GM10248 (cell line): ENCODE measurements at regions not wholly inside any gene's neighbourhood (a gene's known extent, or its start where the extent isn't known, plus 50 kb on each side); places are given as distances from the start of the nearest gene placed in this dataset.
"Not testable (repeated sequence)": the region's sequence is repeated elsewhere in the genome, so short reads cannot be mapped to it uniquely, and the experiment has no call there.

Experiments used
- CTCF ChIA-PET: fragments of 300-600 bp; sonication (Branson Sonifier 250); formaldehyde crosslinking; extraction: SDS; loops from one replicate; lab custom pipeline; 2021; ENCODE audit warnings: antibody characterized with exemption; lab: Yijun Ruan, JAX
- POLR2A ChIA-PET: fragments of 350-650 bp; sonication (Branson Sonifier 250); formaldehyde crosslinking; extraction: SDS; loops from one replicate; lab custom pipeline; 2020; ENCODE audit warnings: antibody characterized with exemption; lab: Yijun Ruan, JAX
- DNase-seq: peaks from one replicate; pipeline ENCODE4 v3.0.0; 2012; ENCODE audit errors: extremely low spot score
- TF ChIP-seq, protein P1 (sequence below): IDR thresholded peaks from 2 replicates; pipeline ENCODE4 v1.5.1; 2012; ENCODE audit warnings: mild to moderate bottlenecking, low read depth; ENCODE audit errors: extremely low read depth, missing control alignments, control extremely low read depth

- no peak for DNase-seq
- ChIA-PET POLR2A (no interaction called here), CTCF (interaction anchor here (1.1 kb wide), 1 partner anchor 18 kb away, joined by 3 read pairs; no protein-coding TSS in a partner anchor)
- TF ChIP-seq, protein P1, sequence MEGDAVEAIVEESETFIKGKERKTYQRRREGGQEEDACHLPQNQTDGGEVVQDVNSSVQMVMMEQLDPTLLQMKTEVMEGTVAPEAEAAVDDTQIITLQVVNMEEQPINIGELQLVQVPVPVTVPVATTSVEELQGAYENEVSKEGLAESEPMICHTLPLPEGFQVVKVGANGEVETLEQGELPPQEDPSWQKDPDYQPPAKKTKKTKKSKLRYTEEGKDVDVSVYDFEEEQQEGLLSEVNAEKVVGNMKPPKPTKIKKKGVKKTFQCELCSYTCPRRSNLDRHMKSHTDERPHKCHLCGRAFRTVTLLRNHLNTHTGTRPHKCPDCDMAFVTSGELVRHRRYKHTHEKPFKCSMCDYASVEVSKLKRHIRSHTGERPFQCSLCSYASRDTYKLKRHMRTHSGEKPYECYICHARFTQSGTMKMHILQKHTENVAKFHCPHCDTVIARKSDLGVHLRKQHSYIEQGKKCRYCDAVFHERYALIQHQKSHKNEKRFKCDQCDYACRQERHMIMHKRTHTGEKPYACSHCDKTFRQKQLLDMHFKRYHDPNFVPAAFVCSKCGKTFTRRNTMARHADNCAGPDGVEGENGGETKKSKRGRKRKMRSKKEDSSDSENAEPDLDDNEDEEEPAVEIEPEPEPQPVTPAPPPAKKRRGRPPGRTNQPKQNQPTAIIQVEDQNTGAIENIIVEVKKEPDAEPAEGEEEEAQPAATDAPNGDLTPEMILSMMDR: no peak
These were observed 85.4 kb downstream of the ADAMTS15 start for GRCh38 chr11:130533871-130534270.

- ChIA-PET CTCF (interaction anchor here (1.1 kb wide), 1 partner anchor 18 kb away, joined by 3 read pairs; no protein-coding TSS in a partner anchor), POLR2A (no interaction called here)
- no peak for DNase-seq
- TF ChIP-seq, protein P1: no peak
These were observed 86.1 kb downstream of the ADAMTS15 start for GRCh38 chr11:130534551-130534950.

GRCh38 chr11:130535520-130535919, 87.1 kb downstream of the ADAMTS15 start:
- ChIA-PET POLR2A (no interaction called here), CTCF (no interaction called here)
- TF ChIP-seq, protein P1: no peak
- DNase-seq: no peak

DNA sequence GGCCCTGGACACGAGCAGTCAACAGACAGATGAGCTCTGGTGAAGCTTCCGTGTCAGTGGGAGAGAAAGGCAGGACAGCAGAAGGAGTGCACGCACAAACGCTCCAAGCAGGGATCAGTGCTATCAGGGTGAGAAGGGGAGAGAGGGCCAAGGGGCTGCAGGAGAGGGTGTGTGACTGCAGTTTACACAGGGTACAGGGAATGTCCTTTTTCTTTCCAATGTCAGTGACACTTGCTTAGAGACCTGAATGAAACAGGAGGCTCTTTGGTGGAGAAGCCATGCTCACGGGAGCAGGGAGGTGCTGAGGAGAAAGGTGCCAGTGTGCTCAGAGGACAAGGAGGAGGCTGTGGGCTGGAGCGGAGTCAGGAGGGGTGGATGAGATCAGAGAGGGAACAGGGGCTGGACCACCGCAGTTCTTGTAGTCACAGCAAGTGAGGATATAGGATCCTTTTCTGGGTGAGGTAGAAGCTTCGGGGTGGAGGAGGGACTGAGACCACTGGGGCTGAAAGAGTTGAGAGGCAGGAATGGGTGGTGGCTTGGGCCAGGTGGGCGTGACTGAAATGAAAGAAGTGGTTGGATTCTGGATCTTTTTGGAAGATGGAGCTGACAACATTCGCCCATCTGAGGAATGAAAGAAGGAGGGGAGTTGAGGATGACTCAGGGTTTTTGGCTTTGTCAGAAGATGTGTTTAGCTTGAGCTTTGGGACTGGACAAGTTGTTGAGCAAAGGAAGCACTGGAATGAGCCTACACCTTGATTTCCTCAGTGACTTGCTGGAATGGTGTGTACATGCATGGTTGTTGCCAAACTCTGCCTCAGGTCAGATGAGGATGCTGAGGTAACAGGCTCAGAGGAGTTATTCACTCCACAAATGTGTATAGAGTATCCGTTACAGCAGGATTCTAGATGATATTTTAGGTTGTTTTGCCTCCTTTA, 87.9 kb downstream of the ADAMTS15 start:
- no peak for DNase-seq
- CTCF ChIA-PET: no interaction called here
- POLR2A ChIA-PET: no interaction called here
- TF ChIP-seq, protein P1: no peak

- POLR2A ChIA-PET, DNase-seq: not testable (repeated sequence)
- CTCF ChIA-PET: interaction anchor here (1.2 kb wide), 1 partner anchor 9 kb away, joined by 3 read pairs; no protein-coding TSS in a partner anchor
These were observed 91.2 kb downstream of the ADAMTS15 start for GRCh38 chr11:130539680-130540079.

GRCh38 chr11:130544266-130544665, 95.8 kb downstream of the ADAMTS15 start:
- CTCF ChIA-PET: no interaction called here
- no peak for DNase-seq
- POLR2A ChIA-PET: no interaction called here
- TF ChIP-seq, protein P1: no peak
